Esophagus (tissue), 2 donors: ENCODE measurements at regions not wholly inside any gene's neighbourhood (a gene's known extent, or its start where the extent isn't known, plus 50 kb on each side); places are given as distances from the start of the nearest gene placed in this dataset.

ENCODE experiments used
- H3K27ac ChIP-seq, 2 donors: one replicate each; pipeline ENCODE4 v1.5.1; 2013; ENCODE audit warnings: low read depth in 2 of 2, mild to moderate bottlenecking in 2 of 2, inconsistent platforms in 1 of 2, low read length in 1 of 2, moderate library complexity in 1 of 2
- H3K27me3 ChIP-seq, 2 donors: one replicate each; pipeline ENCODE4 v1.6.1; 2013; ENCODE audit warnings: low read length in 2 of 2, control low read depth in 1 of 2, mild to moderate bottlenecking in 1 of 2; ENCODE audit not compliant: insufficient read depth in 2 of 2, control insufficient read depth in 1 of 2
- H3K36me3 ChIP-seq, 2 donors: one replicate each; pipeline ENCODE4 v1.6.1; 2013; ENCODE audit warnings: low read length in 1 of 2; ENCODE audit not compliant: control insufficient read depth in 2 of 2, insufficient read depth in 2 of 2
- H3K4me1 ChIP-seq, 2 donors: one replicate each; pipeline ENCODE4 v1.6.1; 2013; ENCODE audit warnings: low read length in 1 of 2; ENCODE audit not compliant: control insufficient read depth in 2 of 2, insufficient read depth in 2 of 2
- H3K4me3 ChIP-seq, 2 donors: one replicate each; pipeline ENCODE4 v1.5.1; 2013; ENCODE audit warnings: low read length in 2 of 2, mild to moderate bottlenecking in 2 of 2, low read depth in 1 of 2, moderate library complexity in 1 of 2
- H3K9me3 ChIP-seq, 2 donors: one replicate each; pipeline ENCODE4 v1.6.1; 2013; ENCODE audit warnings: mild to moderate bottlenecking in 2 of 2, low read depth in 1 of 2, low read length in 1 of 2, moderate library complexity in 1 of 2; ENCODE audit not compliant: control insufficient read depth in 2 of 2, insufficient read depth in 1 of 2
- WGBS, 2 donors: extraction: QIAGEN DNeasy Blood & Tissue Kit; methylation state at CpG; one replicate each; pipeline ENCODE4 v1.1.7; 2013; 5-methylcytosine and 5-hydroxymethylcytosine counted together
- donor health status: healthy with polysubstance abuse.
- donor health status: Bipolar disorder and iron deficiency.

- no peaks in the 10 kb centered on the region for H3K36me3 ChIP-seq
- 94 to 99% methylated on average over 7 of the region's 7 CpGs for WGBS, 2 donors
- no peaks in the 10 kb centered on the region for H3K27me3 ChIP-seq
- no peaks in the 10 kb centered on the region for H3K9me3 ChIP-seq
- H3K4me1 ChIP-seq: no peaks in the 10 kb centered on the region
- no peak overlapping the region for H3K4me3 ChIP-seq
- H3K27ac ChIP-seq: no peak overlapping the region
These were observed 82.7 kb downstream of the THAP12 start for GRCh38 chr11:76298255-76298654.

- WGBS, 2 donors: 86 to 90% methylated on average over 12 of the region's 12 CpGs
- Histone ChIP-seq H3K4me3 (no peak overlapping the region), H3K27me3 (no peaks in the 10 kb centered on the region), H3K27ac (no peak overlapping the region), H3K9me3 (peaks cover 0 to 2% of the 10 kb centered on the region in 2 donors), H3K36me3 (no peaks in the 10 kb centered on the region), H3K4me1 (no peaks in the 10 kb centered on the region)
These were observed 84.0 kb downstream of the THAP12 start for GRCh38 chr11:76296731-76297542.

- no peak overlapping the region for H3K4me3 ChIP-seq
- H3K27me3 ChIP-seq: no peaks in the 10 kb centered on the region
- no peak overlapping the region for H3K27ac ChIP-seq
- peaks cover 0 to 3% of the 10 kb centered on the region in 2 donors for H3K9me3 ChIP-seq
- no peaks in the 10 kb centered on the region for H3K4me1 ChIP-seq
- WGBS, 2 donors: 75 to 76% methylated on average over 11 of the region's 11 CpGs
- no peaks in the 10 kb centered on the region for H3K36me3 ChIP-seq
These were observed 86.9 kb upstream of the WNT11 start for GRCh38 chr11:76293189-76293631.

GRCh38 chr11:76292583-76293188 lies 86.4 kb upstream of the WNT11 start:
- Histone ChIP-seq H3K9me3 (peaks cover 0 to 3% of the 10 kb centered on the region in 2 donors), H3K4me1 (no peaks in the 10 kb centered on the region), H3K27me3 (no peaks in the 10 kb centered on the region), H3K36me3 (no peaks in the 10 kb centered on the region), H3K27ac (no peak overlapping the region), H3K4me3 (no peak overlapping the region)
- 78 to 80% methylated on average over 6 of the region's 6 CpGs for WGBS, 2 donors

GRCh38 chr11:76291576-76292526 lies 85.5 kb upstream of the WNT11 start:
- 76 to 78% methylated on average over 24 of the region's 24 CpGs for WGBS, 2 donors
- H3K27me3 ChIP-seq: no peaks in the 10 kb centered on the region

GRCh38 chr11:76288166-76288980 lies 82.1 kb upstream of the WNT11 start:
- Histone ChIP-seq H3K9me3 (peaks cover 0 to 3% of the 10 kb centered on the region in 2 donors), H3K36me3 (no peaks in the 10 kb centered on the region), H3K4me1 (no peaks in the 10 kb centered on the region), H3K27me3 (no peaks in the 10 kb centered on the region), H3K4me3 (no peak overlapping the region), H3K27ac (no peak overlapping the region)
- 64 to 65% methylated on average over 21 of the region's 21 CpGs for WGBS, 2 donors

More at GRCh38 chr11:76291576-76292526, 85.5 kb upstream of the WNT11 start:
- Histone ChIP-seq H3K4me1 (no peaks in the 10 kb centered on the region), H3K36me3 (no peaks in the 10 kb centered on the region), H3K27ac (no peak overlapping the region), H3K4me3 (no peak overlapping the region), H3K9me3 (peaks cover 0 to 3% of the 10 kb centered on the region in 2 donors)

GRCh38 chr11:76287227-76287626 lies 80.9 kb upstream of the WNT11 start:
- Histone ChIP-seq H3K4me1 (no peaks in the 10 kb centered on the region), H3K27me3 (no peaks in the 10 kb centered on the region), H3K9me3 (peaks cover 0 to 3% of the 10 kb centered on the region in 2 donors), H3K4me3 (no peak overlapping the region), H3K36me3 (no peaks in the 10 kb centered on the region), H3K27ac (no peak overlapping the region)
- WGBS, 2 donors: 86 to 91% methylated on average over 10 of the region's 10 CpGs

- no peaks in the 10 kb centered on the region for H3K9me3 ChIP-seq
- WGBS, 2 donors: 90 to 91% methylated on average over 6 of the region's 6 CpGs
- H3K36me3 ChIP-seq: no peaks in the 10 kb centered on the region
- H3K4me3 ChIP-seq: no peak overlapping the region
- no peaks in the 10 kb centered on the region for H3K27me3 ChIP-seq
- H3K4me1 ChIP-seq: no peaks in the 10 kb centered on the region
- H3K27ac ChIP-seq: no peak overlapping the region
These were observed 79.2 kb upstream of the WNT11 start for GRCh38 chr11:76285397-76286104.
